GM10248 (cell line): ENCODE measurements at regions not wholly inside any gene's neighbourhood (a gene's known extent, or its start where the extent isn't known, plus 50 kb on each side); places are given as distances from the start of the nearest gene placed in this dataset.

Source experiments
- CTCF ChIA-PET: fragments of 300-600 bp; sonication (Branson Sonifier 250); formaldehyde crosslinking; extraction: SDS; loops from one replicate; lab custom pipeline; 2021; ENCODE audit warnings: antibody characterized with exemption; lab: Yijun Ruan, JAX
- POLR2A ChIA-PET: fragments of 350-650 bp; sonication (Branson Sonifier 250); formaldehyde crosslinking; extraction: SDS; loops from one replicate; lab custom pipeline; 2020; ENCODE audit warnings: antibody characterized with exemption; lab: Yijun Ruan, JAX
- DNase-seq: peaks from one replicate; pipeline ENCODE4 v3.0.0; 2012; ENCODE audit errors: extremely low spot score
- CTCF ChIP-seq: IDR thresholded peaks from 2 replicates; pipeline ENCODE4 v1.5.1; 2012; ENCODE audit warnings: mild to moderate bottlenecking, low read depth; ENCODE audit errors: extremely low read depth, missing control alignments, control extremely low read depth

DNA sequence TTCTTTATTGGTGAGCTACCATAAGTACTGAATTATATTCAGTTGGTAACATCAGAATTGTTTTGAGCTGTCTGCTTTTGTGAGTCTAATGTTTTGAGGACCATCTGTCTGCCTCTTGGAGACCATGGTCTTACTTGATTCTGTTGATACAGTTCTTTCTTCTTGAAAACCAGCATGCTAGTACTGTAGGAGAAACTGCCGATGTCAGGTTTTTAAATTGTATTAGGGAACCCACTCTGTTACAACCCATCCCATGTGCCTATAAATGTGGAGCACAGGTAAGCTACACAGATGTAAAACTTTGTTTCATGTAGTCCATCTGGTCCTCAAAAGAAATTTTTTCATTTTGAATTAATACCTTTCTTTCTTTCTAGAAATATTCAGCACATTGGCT, 103.4 kb upstream of the DMRTA1 start:
- no peak for DNase-seq
- ChIA-PET CTCF (interaction anchor here (2.0 kb wide), 1 partner anchor 45 kb away, joined by 4 read pairs; no protein-coding TSS in a partner anchor), POLR2A (no interaction called here)
- no peak for TF ChIP-seq CTCF

DNA sequence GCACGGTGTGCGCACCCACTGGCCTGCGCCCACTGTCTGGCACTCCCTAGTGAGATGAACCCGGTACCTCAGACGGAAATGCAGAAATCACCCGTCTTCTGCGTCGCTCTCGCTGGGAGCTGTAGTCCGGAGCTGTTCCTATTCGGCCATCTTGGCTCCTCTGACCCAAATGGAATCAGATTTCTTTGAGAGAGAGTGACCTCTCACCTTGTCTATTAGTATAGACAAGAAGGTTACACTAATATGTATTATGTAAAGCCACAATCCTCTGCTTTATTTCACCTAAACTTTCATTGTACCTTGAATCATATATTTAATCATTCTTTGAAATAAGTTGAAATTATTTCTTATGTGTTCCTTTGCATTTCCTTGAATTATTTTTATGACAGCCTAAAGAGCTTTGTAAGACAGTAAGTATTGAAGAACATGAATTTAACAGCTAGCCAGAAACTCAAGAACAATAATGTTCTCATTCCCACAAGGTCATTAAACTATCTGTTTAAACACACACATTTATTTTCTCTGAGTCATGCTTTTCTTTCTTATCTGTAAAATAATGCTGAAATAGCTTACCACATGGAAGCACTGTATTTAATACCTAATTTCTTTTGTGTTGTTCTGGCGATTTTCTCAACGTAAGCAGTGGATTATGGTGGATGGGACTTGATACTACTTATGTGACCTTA, 91.8 kb upstream of the DMRTA1 start:
- ChIA-PET CTCF (no interaction called here), POLR2A (no interaction called here)
- TF ChIP-seq CTCF = no peak
- no peak for DNase-seq

DNA sequence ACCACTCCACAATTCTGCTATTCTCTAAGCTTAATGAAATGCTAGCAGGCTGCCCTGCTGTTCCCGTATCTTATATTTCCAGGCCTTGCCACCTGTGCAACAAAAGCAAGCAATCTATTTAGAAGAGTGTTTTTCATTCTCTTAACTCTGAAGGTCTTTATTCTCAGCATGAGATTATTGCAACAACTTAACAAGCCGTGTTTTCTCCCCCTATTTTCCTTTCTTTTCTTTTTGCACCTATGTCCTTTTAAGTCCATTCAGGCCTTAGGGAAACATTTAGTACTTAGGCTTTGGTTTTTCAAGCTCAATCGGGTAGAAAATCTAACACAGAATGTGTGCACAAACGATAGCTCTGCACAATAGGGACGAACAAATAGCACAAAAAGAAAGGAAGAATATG, 89.6 kb upstream of the DMRTA1 start:
- ChIA-PET CTCF (interaction anchor here (1.5 kb wide), 1 partner anchor 9 kb away, joined by 4 read pairs; no protein-coding TSS in a partner anchor), POLR2A (no interaction called here)
- TF ChIP-seq CTCF = no peak
- no peak for DNase-seq

- ChIA-PET CTCF (no interaction called here), POLR2A (no interaction called here)
- DNase-seq = no peak
- no peak for TF ChIP-seq CTCF
These were observed 83.2 kb upstream of the DMRTA1 start for GRCh38 chr9:22363421-22363887.

- POLR2A ChIA-PET = no interaction called here
These were observed 73.0 kb upstream of the DMRTA1 start for GRCh38 chr9:22373636-22374035.

GRCh38 chr9:22374051-22374450, 72.6 kb upstream of the DMRTA1 start:
- POLR2A ChIA-PET = no interaction called here
- CTCF ChIA-PET = interaction anchor here (1.0 to 1.1 kb wide), 2 partner anchors 8 to 13 kb away, joined by 3 to 4 read pairs; no protein-coding TSS in a partner anchor
- no peak for DNase-seq
- TF ChIP-seq CTCF = no peak

More at GRCh38 chr9:22373636-22374035, 73.0 kb upstream of the DMRTA1 start:
- no peak for DNase-seq
- no peak for TF ChIP-seq CTCF
- CTCF ChIA-PET = interaction anchor here (0.8 kb wide), 1 partner anchor 9 kb away, joined by 3 read pairs; no protein-coding TSS in a partner anchor

- CTCF ChIA-PET = interaction anchor here (1.8 kb wide), 1 partner anchor 8 kb away, joined by 4 read pairs; no protein-coding TSS in a partner anchor
- no peak for TF ChIP-seq CTCF
- no peak for DNase-seq
- POLR2A ChIA-PET = no interaction called here
These were observed 67.4 kb upstream of the DMRTA1 start for GRCh38 chr9:22379272-22379671.
